HG02981 (cell line): ENCODE measurements at regions not wholly inside any gene's neighbourhood (a gene's known extent, or its start where the extent isn't known, plus 50 kb on each side); places are given as distances from the start of the nearest gene placed in this dataset.

Experiments used
- ATAC-seq: cut with Tn5 transposase; IDR thresholded peaks from one replicate; pipeline ENCODE4 v1.9.1; 2021; ENCODE audit warnings: mild to moderate bottlenecking, moderate library complexity; ENCODE audit not compliant: unreplicated experiment

DNA sequence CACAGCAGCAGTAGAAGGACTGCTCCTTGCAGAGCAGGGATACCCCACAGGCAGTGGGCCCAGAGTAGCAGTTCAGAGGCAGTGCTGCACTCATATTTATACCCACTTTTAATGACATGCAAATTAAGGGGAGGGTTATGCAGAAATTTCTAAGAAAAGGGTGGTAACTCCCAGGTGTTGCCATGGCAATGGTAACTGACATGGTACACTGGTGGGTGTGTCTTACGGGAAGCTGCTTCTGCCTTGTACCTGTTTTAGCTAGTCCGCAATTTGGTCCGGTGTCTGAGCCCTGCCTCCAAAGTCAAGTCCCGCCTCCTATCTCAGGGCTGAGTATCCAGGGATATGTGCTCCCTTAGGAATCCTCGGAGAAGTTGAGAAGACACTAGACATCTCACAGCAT, 79.2 kb upstream of the UQCRFS1 start:
- no peak for ATAC-seq

DNA sequence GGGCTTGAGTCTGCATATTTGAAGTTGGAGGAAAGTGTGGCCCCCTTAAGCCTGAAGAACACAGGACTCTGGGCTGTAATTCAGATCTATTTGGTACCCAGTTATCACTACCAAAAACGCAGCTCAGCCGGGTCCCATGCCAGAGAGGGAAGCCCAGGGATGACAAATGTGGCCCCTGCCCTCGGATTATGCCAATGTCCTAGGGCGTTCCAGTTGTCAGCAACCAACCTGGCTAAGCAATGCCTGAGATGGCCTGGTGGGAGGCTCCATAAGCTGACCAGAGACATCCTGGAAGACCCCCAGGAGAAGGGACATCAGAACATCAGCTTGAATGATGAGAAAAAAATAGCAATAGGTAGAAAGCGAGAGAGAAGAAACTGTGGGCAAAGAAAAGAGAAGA, 79.6 kb upstream of the UQCRFS1 start:
- ATAC-seq: no peak

DNA sequence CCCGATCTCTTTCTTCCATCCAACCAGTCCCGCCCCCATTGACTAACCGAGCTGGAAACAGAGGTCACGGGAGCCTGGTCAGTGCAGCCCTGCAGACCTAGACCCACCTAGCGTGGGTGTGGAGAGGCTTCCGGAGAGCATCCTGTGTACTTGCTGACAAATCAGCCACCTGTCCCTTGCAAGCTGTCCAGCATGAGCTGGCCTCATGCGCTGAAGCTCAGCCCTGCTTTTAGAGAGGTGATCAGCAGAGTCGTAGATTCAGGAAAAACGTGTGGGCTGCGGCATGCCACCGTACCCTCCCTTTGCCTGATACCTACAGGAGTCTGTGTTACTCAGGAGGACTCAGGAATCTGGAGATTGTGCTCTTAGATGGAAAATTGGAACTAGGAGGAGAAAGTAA, 80.3 kb upstream of the UQCRFS1 start:
- no peak for ATAC-seq

DNA sequence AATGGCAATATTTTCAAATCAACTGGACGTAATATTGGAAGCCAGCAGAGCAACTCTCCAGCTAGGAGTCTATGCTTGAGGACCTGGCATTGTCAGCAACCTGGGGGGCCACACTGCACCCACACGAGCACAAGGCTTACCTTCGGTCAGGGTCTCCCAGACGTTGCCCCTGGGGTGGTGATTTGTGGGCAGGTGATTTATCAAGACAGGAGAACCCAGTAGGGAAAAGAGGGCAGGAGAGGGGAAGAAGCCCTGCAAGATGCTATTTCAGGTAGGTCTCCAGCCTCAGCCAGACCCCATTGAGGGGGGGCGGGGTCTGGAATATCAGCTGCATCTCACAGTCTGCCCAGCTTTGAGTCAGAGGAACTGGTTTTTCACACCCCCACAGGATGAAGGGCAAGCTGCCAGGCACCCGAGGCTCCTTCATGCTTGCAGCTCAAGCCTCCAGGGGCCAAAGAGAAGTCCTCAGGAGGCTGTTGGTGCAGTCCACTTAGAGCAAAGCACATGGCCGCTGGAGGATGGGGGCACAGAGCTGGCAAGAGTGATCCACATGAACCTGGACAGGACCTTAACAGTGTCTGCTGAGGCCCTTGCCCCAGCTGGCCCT, 80.9 kb upstream of the UQCRFS1 start:
- ATAC-seq: no peak

DNA sequence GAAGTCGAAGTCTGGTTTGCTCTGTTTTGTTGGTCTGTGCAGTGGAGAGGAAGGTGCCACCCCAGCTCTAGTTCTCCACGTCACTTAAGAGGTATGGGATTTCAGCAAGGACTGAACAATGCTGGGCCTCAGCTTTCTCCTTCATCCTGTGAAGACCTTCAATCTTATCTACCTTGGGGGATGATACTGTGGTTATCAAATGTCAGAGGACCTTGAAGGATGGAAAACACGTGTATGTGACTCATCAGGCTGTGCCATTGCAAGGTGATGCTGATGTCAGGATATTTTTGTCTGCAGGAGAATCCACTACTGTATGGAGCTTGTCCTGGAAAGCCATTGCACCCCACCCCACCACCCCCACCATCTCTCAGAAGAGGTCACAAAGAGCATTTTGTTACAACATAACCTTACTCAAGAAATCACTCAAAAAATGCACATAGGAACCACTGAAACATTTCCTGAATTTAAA, 81.4 kb upstream of the UQCRFS1 start:
- no peak for ATAC-seq

DNA sequence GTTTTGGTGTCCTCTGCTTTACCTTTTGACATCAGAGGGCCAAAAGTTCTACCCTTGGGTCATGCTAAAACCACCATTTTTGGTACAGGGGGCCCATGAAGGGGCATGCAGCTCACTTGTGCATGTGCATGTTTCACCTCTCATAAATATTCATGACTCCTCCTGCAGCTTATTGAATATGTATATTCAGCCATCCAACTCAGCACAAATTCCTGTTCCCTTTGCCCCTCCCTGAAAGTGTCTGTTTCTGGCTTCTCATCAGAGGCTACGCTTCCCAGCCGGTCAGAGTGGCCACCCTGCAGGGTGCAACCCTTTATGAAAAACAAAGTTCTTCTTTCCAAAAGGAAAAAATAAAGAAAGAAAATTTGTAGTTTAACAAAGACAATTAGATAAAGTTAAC, 82.3 kb upstream of the UQCRFS1 start:
- ATAC-seq: no peak

DNA sequence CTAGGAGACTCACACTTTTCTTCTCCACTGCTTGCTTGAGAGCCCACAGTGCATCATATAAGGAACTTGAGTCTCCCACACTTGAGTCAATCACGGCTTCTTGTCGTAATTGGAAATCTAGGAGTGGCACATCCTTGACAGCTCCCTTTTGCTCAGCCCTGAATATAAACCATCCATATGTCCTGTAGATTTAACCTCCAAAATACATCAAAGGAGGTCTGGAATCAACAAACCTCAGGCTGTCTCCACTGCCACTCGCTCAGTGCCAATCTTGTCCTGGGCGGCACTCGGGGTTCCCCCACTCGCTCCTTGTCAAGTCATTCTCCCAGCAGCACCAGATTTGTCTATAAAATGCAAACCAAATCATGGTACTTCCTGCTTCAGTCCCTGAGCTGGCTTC, 84.4 kb upstream of the UQCRFS1 start:
- ATAC-seq: no peak

DNA sequence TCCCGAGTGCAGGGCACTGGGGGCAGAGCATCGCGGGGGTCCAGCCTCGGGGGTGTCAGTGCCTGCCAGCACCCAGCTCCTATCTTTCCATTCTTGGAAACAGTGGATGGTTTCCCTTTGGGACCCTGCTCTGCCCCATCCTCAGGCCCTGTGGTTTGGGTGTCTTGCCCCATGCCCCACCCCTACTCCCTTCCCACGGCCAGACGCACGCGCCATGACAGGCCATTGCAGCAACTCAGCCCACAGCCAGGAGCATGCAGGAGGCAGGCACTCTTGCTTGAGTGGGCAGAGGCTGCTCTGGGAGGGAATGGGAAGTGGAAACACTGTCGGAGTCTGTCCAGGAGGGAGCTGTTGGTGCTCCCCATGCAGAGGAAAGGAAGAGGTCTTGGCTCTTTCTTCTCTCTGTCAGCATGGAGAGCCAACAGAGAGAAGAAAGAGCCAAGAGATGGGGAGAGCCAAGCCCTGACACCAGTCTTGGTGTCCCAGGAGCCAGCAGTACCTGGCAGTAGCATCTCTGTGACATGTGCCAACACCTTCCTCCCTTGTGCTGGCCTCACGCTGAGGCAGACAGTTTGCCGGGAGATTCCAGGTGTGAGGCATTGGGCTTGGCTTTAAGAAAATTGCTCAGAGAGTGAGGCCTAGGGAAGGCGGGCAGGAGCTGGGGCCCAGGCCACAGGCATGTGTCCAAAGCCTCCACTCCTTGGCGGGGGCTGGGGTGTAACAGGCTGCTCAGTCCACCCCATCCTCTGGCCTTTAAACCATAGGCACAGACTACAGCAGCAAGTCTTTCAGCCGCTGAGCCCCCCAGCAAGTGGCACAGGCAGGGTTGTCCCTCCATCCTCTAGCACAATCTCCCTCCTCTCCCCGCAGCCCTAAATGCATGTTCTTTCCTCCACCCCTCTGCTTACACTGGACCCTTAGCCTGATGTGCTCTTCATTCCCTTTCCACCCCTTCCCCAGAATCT, 86.7 kb upstream of the UQCRFS1 start:
- ATAC-seq: no peak

DNA sequence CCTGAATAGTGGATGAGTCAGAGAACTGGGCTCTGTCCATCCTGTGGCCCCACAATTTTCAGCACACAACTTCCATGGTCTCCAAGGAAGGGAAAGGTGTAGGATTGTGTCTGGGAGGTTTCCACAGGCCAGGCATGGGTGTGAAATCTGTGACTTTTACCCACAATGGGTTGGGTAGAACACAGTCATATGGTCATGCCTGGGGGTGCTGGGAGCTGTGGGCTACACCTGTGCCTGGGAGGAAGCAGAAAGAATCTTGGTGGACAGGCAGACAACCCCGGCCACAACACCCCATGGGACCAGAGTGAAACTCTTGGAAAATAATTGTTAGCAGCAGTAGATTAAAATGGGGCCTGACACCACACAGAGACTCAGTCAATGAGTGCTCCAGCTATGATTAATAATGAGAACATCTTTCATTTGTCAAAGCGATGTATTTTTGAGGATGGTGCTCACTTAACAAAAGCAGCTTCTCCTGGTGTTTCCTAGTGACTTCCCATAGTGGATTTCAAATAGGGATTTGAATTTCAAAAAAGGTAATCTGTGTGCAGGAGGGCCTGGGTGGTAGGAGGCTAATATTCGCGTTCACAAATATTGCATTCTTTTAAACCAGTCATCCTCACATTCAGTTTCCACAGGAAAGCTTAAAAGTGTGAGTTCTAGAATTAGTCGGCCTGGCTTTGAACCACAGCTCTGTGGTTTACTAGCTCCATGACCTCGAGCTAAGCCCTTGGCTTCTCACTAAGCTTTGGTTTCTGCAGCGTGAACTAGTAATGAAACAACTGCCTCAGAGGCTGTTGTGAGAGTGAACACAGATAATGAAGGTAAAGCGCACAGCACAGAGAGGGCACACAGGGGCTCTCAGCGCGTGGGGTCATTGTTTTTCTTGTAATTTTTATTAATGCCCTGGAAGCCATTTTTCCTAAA, 89.3 kb upstream of the UQCRFS1 start:
- no peak for ATAC-seq

DNA sequence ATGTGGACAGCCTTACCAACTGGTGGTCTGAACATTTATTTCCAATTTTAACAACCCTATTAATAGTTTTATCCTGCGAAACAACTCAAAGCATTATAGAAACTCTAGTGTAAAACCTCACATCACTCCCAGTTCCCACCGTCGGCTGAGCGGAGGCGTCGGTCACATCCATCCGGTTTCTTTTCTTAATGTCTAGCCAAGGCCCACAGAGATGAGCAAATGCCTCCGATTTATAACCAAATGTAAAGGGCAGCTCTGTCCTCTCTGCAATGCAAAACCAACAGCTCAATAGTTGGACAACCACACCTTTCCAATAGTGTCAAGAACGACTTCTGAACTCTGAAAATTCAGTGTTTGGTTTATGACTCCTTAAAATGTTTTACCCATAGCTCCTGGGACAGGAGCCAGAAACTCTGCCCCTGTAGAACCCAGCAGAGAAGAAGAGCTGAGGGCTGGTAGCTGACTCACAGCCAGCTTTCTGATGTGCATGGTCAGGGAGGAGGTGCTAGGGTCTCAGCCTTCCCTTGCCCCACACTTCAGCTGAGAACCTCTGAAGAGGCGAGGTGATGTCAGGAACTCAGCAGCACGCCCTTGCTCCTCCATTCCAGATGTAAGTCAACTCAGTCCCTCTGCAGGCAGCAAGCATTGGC, 90.2 kb upstream of the UQCRFS1 start:
- no peak for ATAC-seq

DNA sequence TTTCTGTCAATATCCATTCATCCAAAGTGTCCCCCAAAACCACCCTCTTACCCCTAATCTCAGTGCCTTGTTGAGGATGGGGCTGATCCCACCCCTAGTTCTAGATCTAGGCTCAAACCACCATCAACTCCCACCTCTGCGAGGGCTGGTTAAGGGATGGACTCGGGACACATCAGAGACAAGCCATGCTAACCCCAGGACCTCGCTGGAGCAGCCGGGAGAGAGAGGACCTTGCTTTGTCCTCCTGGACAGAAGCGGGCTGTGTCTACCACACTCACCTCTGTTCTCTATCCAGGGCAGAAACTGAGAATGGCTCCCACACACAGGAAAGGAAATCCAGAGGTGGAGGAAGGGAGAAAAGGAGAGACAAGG, 90.8 kb upstream of the UQCRFS1 start:
- ATAC-seq: no peak

DNA sequence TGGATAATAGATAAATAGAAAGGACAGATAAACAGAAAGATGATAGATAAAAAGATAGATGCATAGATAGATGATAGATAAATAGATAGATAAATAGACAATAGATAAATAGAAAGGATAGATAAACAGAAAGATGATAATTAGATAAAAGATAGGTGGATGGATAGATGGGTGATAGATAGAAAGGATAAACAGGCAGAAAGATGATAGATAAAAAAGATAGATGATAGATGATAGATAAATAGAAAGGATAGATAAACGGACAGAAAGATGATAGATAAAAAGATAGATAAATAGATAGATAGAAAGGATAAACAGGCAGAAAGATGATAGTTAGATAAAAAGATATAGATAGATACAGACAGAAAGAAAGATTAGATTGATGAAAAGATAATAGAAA, 92.3 kb upstream of the UQCRFS1 start:
- no peak for ATAC-seq

DNA sequence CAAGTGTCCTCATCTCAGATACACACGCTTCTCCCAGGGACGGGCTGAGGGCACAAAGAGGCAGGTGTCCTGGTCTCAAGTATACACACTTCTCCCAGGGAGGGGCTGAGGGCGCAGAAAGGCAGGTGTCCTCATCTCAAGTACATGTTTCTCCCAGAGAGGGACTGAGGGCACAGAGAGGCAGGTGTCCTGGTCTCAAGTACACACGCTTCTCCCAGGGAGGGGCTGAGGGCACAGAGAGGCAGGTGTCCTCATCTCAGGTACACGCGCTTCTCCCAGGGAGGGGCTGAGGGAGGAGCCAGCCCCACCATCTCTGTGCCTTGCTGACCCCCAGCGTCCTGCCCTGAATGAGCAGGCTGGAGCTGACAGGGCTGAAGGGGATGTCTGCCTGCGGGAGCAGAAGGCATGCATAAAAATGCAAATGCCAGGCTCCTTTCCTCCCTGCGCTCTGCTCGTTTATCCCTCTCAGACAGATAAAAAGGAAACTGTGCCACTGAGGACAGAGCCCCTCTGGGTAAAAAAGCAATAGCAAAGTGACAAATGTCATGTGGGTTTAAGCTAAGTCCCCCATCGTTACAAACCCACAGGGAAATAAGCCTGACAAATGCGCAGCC, 96.1 kb upstream of the UQCRFS1 start:
- ATAC-seq: no peak

DNA sequence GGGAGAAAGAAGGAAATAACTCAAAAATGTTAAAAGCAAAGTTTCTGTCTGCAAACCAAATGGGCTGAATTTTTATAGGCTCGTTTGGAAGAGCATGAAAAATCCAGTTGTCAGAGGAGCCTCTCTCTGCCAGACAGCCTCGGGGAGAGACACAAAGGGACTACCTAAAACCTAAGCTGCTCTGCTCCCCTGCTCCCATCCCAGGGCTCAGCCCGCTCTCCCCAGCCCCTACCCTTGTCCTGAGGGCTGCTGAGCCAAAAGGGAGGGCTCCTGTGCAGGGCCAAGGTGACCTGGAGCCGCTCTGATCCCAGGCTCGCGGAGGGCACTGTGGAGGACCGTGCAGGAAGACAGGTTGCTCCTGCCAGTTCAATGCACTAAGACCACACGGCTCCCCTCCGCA, 96.7 kb upstream of the UQCRFS1 start:
- ATAC-seq: no peak

DNA sequence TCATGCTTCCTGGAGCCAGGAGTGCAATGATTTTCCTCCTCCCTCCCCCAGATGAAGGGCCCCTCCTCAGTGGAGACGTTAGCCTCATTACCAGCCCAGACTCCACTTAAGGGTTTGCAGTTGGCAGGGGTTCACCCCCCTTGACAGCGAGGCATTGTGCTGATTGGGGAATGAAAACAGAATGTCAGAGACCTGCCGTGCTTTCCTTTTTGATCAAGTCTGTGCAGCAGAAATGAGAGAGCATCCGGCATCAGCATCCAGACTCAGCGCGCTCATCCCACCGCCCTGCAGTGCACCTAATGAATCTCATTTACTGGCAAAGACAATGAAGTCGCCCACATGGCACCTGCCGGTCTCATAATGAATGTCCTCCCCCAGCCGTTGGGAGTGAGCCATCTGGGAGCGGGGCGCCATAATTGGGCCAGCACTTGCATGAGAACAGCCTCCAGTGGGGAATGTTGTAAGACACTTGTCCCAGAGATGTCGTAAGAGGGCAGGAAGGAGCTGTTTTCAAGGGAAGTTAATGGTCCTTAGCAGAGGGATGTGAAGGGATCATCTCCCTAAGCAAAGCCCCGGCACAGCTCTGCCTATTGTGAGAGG, 98.3 kb upstream of the UQCRFS1 start:
- no peak for ATAC-seq

DNA sequence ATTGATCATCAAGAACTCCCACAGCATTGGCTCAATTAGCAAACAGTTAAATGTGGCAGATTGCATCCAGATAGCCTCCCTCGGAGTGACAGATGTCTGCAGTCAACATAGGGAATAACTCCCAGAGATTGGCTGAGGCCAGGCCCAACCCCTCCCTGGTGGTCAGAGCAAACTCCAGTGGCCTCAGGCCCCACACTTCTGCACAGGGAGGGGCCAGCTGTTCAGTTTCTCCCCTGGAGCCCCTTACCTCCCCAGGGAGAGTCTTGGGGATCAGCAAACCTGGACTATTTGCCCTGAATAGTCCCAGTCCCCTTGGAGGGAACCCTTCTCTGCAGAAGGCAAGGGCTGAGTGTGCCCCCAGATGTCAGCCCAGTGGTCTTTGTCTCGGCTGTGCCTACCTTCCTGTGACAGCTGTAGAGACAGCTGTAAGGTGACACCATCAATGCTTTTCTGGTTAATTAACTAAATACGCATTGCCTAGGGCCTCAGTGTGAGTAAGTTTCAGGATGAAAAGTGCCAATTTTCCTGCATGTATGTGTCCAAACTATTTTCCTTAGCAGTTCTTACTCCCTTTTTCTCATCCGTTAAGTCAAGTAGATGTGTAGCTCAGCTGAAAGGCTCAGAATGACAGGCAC, 102.7 kb upstream of the UQCRFS1 start:
- no peak for ATAC-seq

DNA sequence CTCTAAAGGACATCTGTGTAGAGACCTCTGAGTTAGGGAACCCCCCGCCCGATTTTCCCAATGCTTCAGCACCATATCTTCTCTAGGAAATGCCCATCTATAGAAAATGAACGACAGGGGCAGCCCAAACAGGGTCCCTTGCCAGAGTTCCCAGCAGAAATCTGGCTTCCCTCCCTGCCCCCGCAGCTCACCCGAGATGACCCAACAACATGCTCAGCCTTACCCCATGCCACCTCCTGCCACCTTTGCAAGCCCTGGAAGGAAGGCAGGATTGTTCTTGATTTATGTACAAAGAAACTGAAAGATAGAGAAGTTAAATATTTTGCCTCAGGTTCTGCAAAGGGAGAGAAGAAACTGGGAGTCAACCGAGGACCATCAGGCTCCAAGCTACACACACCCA, 105.6 kb upstream of the UQCRFS1 start:
- no peak for ATAC-seq

DNA sequence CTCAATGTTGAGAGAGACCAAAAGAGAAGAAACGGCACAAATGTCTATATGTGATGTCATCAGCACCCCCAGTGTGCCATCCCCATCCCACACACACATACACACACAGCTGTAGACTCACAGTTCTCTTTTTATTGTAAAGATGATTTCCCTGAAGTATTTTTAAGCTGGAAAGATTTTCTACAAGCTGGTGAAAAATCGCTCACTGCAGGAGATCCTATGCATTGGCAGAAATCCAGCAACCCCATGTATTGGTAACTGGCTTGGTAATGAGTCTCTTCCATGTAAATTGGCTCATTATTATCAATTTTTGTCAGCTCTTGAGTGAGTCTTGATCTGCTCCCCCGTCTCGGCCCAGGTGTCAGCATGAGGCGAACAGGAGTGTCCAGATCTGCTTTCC, 107.1 kb upstream of the UQCRFS1 start:
- ATAC-seq: no peak

DNA sequence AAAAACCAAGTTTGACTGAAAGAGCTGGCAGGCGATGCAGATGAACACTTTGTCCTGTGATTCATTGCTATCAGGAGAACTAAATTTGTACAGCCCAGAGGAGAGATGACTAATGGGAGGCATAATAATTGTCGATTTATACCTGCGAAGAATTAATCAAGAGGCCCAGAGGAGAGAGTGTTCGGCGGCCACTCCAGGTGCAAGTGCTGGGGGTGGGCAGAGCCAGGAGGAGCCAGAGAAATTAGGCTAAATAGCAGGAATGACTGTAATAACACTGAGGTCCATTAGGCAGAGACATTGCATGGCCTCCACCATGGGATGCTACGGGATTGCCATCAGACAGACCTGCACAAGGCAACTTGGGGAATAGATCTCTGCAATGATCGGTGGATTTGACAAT, 107.7 kb upstream of the UQCRFS1 start:
- ATAC-seq: no peak

DNA sequence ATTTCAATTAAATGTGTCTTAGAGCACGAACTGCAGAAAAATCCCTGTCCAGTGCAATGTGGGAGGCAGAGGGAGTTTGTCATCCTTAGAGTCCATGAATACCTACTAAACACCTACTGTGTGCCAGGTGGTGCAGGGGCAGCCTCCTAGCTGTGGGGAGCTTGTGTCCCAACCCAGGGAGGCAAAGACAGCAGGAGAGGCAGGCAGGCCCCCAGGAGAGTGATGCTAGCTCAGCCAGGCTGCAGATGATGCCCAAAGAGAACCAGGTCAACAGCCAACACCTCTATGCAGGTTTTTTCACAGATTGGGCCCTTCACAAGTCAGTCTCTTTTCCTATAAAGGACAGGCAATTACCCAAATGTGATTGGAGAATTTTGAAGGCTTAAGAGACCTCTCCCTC, 108.2 kb upstream of the UQCRFS1 start:
- no peak for ATAC-seq
